NCI-H1436 treated with DMSO at 0.1 percent for 48 hours (cell line): ENCODE measurements at regions not wholly inside any gene's neighbourhood (a gene's known extent, or its start where the extent isn't known, plus 50 kb on each side); places are given as distances from the start of the nearest gene placed in this dataset.
"Not testable (repeated sequence)": the region's sequence is repeated elsewhere in the genome, so short reads cannot be mapped to it uniquely, and the experiment has no call there.

Source experiments
- DNase-seq: peaks from one replicate; lab custom pipeline; 2025; lab: John Stamatoyannopoulos, UW

DNA sequence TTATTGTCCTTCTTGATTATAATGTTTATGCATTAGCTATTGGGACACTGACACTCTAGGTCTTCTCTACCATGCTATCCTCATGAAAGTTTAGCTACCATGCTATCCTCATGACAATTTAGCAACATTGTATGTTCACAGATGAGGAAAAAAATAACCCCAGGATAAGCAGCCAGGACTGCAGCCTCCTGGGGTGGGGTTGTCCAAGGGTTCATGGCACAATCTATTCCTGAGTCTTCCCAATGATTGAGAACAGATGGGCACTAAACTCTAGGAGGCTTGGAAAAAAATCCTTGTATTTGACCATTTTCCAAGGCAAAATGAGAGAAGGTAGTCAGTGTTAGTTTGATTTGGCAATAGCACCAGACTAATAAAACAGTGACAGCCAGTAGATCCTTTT lies 619.8 kb upstream of the LCORL start:
- no peak for DNase-seq

DNA sequence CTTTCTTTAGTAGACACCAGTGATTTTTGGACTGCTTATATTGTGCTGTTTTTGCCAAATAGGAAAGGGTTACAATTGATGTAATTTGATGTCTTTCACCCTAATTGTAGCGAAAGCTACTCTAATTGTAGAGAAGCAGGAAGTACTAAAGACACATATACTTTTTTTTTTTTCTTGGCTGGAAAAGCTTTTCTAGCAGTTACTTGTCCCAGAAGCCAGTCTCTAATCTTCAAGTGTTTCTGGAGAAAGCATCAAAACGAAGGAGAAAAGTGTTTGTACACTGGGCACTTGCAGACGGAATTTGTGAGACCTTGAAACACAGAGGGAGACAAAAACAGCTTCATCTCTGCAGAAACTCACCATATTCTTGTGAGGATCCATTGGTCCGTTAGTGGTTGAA lies 616.5 kb upstream of the LCORL start:
- no peak for DNase-seq

DNA sequence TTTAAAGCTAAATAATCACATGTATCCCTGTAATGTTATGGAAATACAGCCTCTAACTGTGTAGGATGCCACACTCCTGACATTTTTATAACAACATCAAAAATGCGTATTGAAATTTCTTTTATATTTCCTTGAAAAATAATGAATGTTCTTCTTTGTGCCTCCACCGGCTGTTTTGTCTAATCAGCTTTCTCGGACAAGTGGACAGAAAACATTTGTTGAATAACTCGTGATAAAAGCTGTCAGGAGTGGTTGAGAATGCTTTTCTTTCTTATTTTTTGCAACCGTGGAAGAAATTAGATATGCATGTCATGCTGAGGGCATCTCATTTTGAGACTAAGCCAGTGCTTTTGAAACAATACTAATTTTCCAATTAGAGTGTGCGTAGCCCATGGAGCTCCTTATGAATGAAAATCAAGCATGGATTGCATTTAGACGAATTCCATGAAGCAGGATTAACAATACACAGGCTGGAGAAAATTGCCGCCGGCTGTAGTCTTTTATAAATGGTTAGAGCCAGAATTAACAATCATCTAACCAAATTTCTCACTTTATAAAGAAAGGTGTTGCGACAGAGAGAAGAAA lies 614.5 kb upstream of the LCORL start:
- DNase-seq, result no peak

DNA sequence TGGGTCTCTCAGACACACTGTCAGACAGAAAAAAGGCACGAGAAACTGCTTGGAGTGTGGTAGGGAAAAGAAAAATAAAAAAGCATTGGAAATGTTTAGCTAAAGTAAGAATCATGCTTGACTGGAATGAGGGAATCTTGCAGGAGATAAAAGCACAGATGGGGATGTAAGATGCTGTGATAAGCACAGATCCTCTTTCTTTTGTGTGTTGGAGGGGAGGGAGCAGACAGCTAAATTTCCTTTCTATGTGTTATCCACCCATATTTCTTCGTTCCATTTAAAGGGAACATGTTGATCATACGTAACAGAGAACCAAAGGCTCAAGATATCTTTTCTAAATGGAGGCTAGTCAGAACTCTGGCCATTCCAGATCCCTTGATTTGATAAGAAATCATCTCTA lies 614.0 kb upstream of the LCORL start:
- DNase-seq, result no peak

DNA sequence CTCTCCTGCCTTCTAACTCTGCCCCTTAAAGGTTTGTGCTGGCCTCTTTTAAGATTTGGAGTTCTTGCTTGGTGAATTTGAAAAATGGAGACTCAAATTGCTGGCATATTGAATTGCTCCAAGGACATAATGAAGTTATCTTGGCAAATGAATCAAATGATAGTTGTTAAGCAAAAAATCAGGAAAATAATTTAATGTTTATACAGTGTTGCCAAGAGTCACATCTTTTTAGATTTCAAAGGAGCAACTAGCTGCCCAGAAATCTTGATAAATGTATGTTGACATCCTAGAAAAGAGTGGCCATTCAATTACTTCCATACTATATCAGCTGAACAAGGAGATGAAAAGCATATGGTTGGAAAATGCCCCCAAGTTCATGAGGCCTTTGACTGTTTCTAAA lies 610.0 kb upstream of the LCORL start:
- no peak for DNase-seq

DNA sequence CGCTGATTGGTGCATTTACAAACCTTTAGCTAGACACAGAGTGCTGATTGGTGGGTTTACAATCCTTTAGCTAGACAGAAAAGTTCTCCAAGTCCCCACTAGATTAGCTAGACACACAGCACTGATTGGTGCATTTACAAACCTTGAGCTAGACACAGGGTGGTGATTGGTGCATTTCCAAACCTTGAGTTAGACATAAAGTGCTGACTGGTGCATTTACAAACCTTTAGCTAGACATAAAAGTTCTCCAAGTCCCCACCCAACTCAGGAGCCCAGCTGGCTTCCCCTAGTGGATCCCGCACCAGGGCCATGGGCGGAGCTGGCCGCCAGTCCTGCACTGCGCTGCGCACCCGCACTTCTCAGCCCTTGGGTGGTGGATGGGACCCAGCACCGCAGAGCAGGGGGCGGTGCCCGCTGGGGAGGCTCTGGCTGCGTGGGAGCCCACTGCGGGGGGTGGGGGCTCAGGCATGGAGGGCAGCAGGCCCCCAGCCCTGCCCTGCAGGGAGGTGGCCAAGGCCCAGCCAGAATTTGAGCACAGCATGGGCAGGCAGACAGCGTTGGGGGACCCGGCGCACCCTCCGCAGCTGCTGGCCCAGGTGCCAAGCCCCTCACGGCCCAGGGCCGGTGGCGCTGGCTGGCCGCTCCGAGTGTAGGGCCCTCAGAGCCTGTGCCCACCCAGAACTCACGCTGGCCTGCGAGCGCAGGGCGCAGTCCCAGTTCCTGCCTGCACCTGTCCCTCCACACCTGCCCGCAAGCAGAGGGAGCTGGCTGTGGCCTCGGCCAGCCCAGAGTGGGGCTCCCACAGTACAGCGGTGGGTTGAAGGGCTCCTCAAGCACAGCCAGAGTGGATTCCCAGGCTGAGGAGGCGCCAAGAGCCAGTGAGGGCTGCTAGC lies 608.9 kb upstream of the LCORL start:
- DNase-seq, result no peak

DNA sequence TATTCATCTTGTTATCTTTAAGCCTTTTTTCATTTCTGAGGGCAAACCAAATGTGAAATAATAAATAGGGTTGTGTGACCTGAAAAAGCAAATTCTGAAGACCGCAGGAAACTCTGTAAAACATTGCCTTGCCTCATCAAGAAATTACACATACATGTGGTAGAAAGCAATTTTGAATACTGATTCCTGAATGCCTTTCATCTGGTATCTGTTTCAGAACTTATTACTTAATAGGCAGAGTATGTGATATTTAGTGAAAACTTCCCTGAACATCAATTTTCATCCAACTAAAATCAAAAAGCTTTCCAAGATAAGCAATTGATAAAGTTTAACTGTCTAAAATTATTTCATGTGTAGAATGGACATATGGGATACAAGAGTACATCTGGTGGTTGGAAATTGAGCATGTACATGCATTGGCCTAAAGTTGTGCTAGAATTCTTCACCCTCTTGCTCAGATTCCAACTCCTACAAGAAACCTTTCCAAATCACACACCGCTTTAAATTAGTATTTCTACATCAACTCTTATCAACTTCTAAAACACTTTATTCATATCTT lies 606.0 kb upstream of the LCORL start:
- no peak for DNase-seq

DNA sequence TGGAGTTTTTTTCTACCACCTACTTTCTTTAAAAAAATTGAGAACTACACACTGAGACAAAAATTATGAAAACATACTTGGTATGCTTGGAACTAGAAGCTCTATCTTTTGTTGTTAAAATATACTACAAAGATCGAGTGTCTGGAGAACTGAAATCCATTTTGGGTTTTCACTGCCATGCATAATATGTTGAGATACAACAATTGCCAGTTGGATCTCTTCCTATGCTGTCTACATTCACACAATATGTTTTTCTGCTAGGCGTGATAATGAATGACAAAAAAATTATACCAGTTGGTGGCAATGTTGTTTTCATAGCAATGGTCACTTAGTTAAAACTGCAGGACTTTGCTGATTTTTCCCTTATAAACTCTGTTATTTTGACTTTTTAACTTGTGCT lies 605.4 kb upstream of the LCORL start:
- DNase-seq, result no peak

DNA sequence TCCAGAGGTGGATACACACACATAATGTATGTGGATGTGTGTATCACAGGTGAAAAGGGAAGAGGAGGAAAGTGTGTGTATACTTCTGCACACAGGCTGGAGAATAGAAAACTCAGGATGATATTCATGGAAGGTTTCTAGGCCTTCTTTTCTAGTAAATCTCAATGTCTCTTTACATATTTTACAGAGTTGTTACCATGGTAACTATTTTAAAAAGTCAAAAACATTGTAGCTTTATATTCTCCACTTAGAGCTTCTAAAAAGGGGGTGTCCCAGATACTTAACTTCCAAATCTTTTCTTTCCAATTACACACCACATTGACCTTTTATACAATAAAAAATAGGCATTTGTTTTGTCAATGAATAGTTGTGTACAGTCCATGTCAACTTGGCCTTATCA lies 604.8 kb upstream of the LCORL start:
- DNase-seq, result no peak

DNA sequence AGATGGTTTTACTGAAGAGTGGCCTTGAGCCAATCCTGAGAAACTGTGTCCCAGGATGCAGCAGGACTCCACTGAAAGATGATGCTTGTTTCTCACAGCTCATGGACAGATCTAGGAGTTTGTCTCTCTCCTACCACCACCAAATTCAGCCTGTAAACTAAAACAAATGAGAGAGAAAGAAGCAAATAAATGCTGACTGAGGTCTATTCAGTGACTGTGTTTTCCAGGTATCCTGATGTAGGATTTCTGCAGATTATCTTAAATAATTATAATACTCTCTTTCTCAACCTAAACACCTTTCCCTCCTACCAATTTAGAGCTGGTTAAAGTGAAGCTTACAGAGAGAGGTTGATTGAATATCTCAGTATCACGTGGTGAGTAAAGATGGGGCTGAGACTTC lies 599.6 kb upstream of the LCORL start:
- no peak for DNase-seq

DNA sequence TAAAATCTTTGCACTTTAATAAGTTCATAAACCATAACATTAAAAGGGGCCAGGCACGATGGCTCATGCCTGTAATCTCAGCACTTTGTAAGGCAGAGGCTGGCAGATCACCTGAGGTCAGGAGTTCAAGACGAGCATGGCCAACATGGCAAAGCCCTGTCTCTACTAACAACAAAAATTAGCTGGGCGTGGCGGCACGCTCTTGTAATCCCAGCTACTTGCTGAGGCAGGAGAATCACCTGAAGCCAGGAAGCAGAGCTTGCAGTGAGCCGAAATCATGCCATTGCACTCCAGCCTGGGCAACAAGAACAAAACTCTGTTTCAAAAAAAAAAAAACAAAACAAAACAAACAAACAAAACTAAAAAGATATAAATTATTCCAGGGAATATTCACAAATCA lies 595.2 kb upstream of the LCORL start:
- no peak for DNase-seq

DNA sequence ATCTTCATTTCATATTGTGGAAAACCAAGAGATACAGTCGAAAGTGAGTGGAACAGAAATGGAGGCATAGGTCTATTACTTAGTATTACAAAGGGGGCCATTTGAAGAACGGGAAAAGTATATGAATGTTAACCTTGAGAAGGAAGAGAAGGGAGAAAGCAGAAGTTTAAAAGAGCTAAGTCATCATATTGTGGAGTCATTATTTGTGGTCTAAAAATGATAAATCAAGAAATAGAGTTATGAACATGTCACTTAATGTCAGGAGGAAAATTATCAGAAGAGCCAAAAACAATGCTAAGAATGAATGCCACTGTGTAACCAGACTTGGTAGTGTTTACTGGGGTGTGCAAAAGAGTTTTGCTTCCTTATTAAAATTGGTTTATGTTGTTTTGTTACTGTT lies 589.5 kb upstream of the LCORL start:
- DNase-seq, result no peak

DNA sequence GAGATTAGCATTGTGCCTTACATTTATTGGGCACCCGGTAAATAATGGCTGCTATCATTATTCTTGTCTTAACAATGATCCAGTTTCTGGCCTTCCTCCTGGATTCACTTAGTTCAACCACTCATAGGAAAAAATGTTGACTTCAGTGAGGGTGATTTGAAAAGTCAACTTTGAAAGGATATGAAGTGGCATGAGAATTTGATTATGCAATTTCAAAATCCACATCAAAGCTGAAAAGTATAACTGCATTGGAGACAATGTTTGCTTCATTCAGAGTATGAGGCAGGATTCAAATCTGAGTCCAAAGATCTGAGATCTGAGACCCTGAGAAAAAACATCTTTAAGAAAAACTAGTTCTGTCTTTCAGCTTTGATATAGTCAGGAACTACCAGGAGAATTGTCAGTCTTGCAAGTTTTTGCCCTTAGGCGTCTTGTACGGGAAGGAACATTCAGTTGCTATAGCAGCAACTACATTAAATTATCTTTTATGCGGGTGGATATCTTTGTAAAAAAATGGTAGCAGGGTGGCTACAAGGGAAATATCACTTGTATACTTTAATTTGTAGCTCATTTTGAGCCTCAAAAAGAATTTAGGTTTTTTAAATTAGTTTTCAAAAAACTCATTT lies 587.5 kb upstream of the LCORL start:
- no peak for DNase-seq

DNA sequence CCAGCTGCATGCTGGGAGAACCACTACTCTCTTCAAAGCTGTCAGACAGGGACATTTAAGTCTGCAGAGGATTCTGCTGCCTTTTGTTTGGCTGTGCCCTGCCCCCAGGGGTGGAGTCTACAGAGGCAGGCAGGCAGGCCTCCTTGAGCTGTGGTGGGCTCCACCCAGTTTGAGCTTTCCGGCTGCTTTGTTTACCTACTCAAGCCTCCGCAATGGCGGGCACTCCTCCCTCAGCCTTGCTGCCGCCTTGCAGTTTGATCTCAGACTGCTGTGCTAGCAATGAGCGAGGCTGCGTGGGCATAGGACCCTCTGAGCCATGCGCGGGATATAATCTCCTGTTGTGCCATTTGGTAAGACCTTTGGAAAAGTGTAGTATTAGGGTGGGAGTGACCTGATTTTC lies 581.1 kb upstream of the LCORL start:
- not testable (repeated sequence) for DNase-seq

DNA sequence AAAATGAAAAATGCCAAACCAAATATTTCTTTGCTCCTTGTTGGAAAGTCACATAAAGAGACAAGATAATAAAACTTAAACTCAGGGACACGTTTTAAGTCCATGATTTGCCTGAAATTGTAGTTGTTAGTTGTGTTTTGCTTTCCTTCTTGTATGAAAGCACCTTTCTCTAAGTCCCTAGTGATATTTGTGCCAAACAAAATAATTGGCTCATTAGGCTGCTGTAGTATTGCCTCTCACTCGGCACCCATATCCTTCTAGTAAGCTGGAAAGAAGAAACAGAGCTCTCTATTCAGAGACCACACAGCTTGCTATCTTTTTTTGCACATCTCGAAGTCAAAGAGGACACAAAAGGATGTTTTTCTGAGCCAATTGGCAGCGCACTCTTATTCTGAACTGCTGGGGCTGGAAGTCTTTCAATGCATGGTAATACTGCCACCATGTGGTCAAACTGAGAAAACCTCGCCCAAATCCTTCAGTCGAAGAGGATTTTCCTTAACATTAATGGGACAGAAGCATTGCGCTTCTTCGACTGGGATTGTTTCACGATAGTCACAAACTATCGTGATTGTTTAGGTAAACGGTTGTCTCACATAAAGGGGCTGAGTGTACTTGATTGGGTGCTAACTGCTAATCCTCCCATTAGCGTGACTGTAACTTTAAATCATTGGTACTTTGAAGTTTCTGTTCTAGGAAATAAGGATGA lies 571.9 kb upstream of the LCORL start:
- DNase-seq, result peak; percentile 1

DNA sequence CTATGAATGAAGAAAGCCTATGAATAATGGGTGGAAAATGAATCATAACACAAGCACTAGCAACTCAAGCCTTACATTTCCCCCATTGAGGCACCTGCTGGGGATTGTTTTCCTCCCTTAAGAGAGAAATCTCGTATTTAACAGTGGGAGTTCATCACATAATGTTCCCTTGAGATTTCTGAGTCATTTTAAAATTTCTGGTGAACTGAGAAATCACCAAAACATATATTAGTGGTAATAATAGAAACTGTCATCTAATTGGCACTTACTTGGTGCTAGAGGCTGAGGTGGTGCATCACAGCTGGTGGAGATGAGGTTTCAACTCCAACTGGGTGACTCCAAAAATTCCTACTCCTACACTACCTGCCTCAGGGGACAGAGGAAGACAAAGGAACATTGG lies 561.3 kb upstream of the LCORL start:
- no peak for DNase-seq

DNA sequence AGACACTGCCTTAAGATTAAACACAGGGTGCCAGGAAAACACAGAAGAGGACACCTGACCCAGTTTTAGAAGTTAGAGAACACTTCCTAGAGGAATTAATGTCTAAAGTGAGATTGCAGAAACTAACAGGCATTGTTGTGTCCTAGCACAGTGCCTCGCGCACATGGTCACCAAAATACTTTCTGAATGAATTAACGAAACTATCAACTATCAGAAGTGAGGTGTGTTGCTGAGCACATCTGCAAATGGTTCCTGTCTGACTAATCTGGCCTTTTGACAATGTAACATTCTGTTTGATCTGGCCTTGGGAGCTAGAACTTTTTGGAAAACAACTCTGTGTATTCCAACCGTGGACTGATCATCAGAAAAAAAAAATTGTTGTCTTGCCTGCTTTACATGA lies 556.8 kb upstream of the LCORL start:
- no peak for DNase-seq

DNA sequence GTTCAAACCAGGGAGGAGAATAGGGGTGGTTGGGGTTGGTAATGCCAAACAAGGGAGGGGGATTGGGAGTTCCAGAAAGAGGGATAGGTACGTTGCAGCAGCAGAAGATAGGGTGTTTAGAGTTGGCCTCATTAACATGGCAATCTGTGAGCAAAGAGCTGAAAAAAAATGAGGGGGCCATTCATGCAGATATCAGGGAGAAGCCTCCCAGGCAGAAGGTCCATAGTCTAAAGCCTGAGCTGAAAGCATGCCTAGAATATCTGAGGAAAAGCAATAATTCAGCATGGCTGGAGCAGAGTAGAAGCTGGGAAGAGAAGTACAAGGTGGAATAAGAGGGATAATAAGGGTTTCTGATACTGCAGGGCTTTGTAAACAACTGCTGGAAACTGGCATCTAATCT lies 550.9 kb upstream of the LCORL start:
- no peak for DNase-seq

DNA sequence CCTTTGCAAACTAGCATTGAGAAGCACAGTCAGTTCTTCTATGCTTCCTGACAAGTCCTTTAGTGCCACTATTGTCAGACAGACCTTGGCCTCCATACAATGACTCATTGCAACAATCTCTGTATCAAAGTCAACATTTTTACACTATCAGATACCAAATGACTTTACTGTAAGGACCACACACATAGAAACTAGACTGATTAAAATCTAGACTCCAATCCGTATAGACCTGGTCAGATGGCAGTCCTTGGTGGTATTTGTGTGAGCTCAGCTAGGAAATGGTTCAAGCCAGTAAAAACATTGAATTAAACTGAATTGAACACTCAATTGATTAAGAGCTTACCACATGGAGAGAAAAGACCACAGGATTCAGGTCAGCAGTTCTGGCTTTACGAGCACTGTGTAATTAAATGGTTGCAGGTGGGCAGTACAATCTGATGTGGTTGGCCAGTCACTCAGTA lies 549.8 kb upstream of the LCORL start:
- DNase-seq, result no peak

DNA sequence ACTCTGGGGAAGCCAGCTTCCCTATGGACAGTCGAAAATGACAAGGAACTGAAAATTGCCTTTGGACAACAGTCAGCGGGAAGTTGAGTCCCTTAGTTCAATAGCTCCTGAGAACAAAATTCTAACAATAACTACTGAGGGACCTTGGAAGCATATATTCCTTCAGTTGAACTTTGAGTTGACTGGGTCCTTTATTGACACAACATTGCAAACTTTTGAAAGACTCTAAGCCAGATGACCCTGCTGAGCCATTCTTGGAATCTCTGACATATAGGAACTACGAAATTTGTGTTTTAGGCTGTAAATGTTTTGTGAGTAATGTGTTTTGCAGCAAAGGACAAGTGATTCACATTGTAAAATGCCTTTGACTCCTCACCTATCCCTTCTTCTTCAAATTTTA lies 548.8 kb upstream of the LCORL start:
- DNase-seq, result no peak

DNA sequence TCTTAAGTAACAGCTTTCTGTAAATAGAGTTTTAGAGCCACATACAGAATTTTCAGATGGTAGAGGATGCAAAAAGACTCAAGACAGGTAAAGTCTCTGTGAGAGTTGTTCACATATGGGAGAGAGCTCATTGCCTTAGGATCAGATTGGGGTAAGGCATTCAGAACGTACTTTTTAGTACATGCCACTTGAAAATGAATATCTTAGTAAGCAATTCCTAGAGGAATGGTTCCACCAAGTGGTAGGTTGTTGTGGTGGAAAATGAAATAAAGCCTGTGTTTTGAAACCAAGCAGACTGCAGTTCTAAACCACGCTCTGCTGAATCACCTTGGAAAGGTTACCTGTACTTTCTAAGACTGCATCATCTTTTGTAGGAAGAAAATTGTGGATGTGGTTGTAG lies 547.0 kb upstream of the LCORL start:
- no peak for DNase-seq
